ENCODE measurements at regions not wholly inside any gene's neighbourhood (a gene's known extent, or its start where the extent isn't known, plus 50 kb on each side); places are given as distances from the start of the nearest gene placed in this dataset.

DNA sequence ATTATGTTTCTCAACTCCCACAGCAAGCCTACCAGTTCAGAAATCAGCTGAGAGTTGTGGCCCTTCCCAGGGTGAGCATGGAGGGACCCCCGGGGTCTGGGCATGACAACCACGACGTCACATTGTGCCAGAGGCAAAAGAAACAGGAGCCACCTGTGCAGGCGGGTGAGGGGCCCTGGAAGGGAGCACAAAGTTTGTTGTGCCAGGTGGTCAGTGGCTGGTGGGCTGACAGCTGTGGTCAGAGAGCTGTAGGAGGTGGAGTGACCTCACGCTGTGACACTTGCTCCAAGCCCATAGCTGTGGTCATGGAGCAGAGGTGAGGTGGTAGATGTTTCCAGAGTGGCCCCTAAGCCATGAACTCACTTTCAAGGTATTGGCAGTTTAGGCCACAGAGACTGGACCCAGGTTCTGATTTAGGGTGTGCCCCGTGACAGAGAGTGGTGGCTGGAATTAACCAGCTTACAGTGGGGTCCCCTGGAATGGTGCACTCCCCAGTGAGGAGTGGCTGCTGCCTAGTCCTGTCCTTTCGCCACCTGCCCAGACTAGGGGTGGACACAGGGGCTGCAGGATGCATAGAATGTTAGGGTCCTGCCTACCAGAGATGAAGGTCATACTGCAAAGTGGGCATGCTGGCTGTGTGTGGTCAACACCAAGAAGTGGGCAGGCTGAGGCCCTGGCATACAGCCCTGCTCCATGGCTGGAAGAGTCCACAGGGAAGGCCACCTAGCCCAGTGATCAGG is 136.4 kb downstream of the GLI2 start:
- Histone ChIP-seq H3K9me3 (ENCODE audit: control insufficient read depth in 2 of 2, insufficient read depth in 1 of 2, low read length in 1 of 2) (no peaks in the 10 kb centered on the region), H3K4me1 (ENCODE audit: control insufficient read depth in 2 of 2, insufficient read depth in 2 of 2, low read length in 2 of 2) (peaks cover 0 to 2% of the 10 kb centered on the region in 2 donors), H3K27ac (ENCODE audit: low read depth in 1 of 2, low read length in 1 of 2) (no peak overlapping the region), H3K4me3 (ENCODE audit: low read length in 2 of 2) (no peak overlapping the region), H3K27me3 (ENCODE audit: control insufficient read depth in 2 of 2, insufficient read depth in 1 of 2, low read length in 1 of 2) (peaks cover under 1 to 29% of the 10 kb centered on the region in 2 donors), H3K36me3 (ENCODE audit: control insufficient read depth in 2 of 2, insufficient read depth in 2 of 2, low read length in 1 of 2) (no peaks in the 10 kb centered on the region)
- WGBS: 89% methylated on average over 7 of the region's 7 CpGs
- no peak for DNase-seq (ENCODE audit: low read depth in 6 of 9, low spot score in 9 of 9)

DNA sequence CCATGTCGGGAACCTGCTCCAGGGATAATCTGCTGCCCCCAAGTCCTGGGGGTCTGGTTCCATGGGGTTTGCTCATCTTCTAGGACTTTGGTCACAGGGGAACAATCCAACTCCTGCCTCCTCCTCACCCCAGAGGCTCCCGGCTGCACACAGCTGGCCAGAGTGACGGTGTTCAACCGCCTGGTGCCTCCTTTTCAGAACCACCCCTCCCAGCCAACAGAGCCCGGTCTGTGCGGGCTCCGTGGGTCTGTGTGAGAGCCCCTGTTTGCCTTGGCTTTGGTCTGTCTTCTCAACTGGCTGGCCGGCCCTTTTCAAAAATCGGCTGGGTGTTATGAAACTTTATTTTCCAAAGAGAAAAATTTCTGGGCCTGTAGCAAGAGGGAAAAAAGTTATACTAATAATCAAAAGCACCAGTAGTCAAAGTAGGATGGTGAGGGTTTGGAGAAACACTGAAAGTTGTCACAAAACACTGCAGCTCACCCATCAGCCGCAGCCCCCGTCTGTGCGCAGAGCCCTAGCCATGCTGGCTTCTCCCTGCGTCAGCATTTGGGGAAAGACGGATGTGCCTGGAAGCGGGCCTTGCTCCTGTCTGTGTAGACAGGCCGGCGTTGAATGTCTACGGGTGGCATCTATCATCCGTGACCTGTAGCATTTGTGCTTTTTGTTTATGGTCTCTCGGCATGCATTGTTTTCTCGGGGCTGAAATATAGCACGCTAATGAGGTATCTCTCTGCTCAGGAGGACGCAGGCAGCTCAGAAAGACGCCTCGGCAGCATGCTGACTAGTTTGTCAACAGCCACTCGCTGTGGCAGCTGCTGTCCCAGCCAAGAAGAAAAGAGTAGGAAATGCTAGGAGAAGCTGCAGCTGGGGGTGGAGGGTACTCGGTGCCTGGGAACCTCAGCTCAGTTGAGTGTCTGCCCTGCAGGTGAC is 138.6 kb downstream of the GLI2 start:
- H3K9me3 ChIP-seq (ENCODE audit: control insufficient read depth in 2 of 2, insufficient read depth in 1 of 2, low read length in 1 of 2): no peaks in the 10 kb centered on the region
- DNase-seq (ENCODE audit: low read depth in 6 of 9, low spot score in 9 of 9): no peak
- H3K36me3 ChIP-seq (ENCODE audit: control insufficient read depth in 2 of 2, insufficient read depth in 2 of 2, low read length in 1 of 2): no peaks in the 10 kb centered on the region
- H3K27ac ChIP-seq (ENCODE audit: low read depth in 1 of 2, low read length in 1 of 2): no peak overlapping the region
- H3K4me1 ChIP-seq (ENCODE audit: control insufficient read depth in 2 of 2, insufficient read depth in 2 of 2, low read length in 2 of 2): peaks cover 0 to 2% of the 10 kb centered on the region in 2 donors
- H3K4me3 ChIP-seq (ENCODE audit: low read length in 2 of 2): no peak overlapping the region
- WGBS: 93% methylated on average over 27 of the region's 27 CpGs
- H3K27me3 ChIP-seq (ENCODE audit: control insufficient read depth in 2 of 2, insufficient read depth in 1 of 2, low read length in 1 of 2): peaks cover 0 to 8% of the 10 kb centered on the region in 2 donors

DNA sequence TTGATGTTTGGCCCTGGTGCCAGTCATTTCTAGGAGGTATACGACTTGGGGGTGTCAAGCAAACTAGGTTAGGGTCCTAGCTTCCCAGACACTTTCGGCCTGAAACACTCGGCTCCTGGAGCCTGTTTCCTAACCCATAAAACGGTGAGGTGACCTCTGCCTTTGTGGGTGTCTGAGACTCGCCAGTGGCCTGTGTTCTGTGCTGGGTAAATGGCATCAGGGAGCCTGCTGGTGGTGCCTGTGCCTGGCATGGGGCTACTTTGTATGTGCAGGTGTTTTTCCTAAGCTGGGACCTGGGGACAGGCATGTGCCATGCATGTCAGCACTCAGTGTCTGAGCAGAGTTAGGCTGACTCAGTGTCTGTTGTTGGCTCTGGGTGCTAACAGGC is 139.2 kb downstream of the GLI2 start:
- H3K4me3 ChIP-seq (ENCODE audit: low read length in 2 of 2): no peak overlapping the region
- WGBS: 83% methylated on average over 5 of the region's 5 CpGs
- peaks cover 0 to 2% of the 10 kb centered on the region in 2 donors for H3K4me1 ChIP-seq (ENCODE audit: control insufficient read depth in 2 of 2, insufficient read depth in 2 of 2, low read length in 2 of 2)
- peaks cover 0 to 9% of the 10 kb centered on the region in 2 donors for H3K27me3 ChIP-seq (ENCODE audit: control insufficient read depth in 2 of 2, insufficient read depth in 1 of 2, low read length in 1 of 2)
- DNase-seq (ENCODE audit: low read depth in 6 of 9, low spot score in 9 of 9): no peak
- no peaks in the 10 kb centered on the region for H3K36me3 ChIP-seq (ENCODE audit: control insufficient read depth in 2 of 2, insufficient read depth in 2 of 2, low read length in 1 of 2)
- H3K9me3 ChIP-seq (ENCODE audit: control insufficient read depth in 2 of 2, insufficient read depth in 1 of 2, low read length in 1 of 2): no peaks in the 10 kb centered on the region
- no peak overlapping the region for H3K27ac ChIP-seq (ENCODE audit: low read depth in 1 of 2, low read length in 1 of 2)

DNA sequence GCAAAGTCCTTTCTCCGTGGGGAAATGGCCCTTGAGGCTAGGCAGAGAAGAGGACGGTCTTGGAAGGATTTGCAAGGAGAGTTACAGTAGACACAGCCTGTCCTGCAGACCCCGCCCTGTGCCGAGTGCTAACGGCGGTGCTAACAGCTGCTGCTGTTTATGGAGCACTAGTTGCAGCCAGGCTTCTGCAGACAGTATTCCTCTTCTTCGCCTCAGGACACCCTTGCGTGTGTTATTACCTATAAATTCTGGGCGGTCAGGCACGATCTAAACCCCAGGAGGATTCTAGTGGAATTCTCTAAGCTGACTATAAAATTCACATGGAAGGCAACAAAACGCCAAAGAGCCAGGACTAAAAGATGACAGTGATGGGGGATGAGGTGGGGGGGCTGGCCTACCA is 139.8 kb downstream of the GLI2 start:
- Histone ChIP-seq H3K27me3 (ENCODE audit: control insufficient read depth in 2 of 2, insufficient read depth in 1 of 2, low read length in 1 of 2) (peaks cover 0 to 9% of the 10 kb centered on the region in 2 donors), H3K4me3 (ENCODE audit: low read length in 2 of 2) (no peak overlapping the region), H3K4me1 (ENCODE audit: control insufficient read depth in 2 of 2, insufficient read depth in 2 of 2, low read length in 2 of 2) (peaks cover 0 to 2% of the 10 kb centered on the region in 2 donors), H3K9me3 (ENCODE audit: control insufficient read depth in 2 of 2, insufficient read depth in 1 of 2, low read length in 1 of 2) (no peaks in the 10 kb centered on the region), H3K27ac (ENCODE audit: low read depth in 1 of 2, low read length in 1 of 2) (no peak overlapping the region), H3K36me3 (ENCODE audit: control insufficient read depth in 2 of 2, insufficient read depth in 2 of 2, low read length in 1 of 2) (no peaks in the 10 kb centered on the region)
- 93% methylated on average over 11 of the region's 11 CpGs for WGBS
- no peak for DNase-seq (ENCODE audit: low read depth in 6 of 9, low spot score in 9 of 9)

DNA sequence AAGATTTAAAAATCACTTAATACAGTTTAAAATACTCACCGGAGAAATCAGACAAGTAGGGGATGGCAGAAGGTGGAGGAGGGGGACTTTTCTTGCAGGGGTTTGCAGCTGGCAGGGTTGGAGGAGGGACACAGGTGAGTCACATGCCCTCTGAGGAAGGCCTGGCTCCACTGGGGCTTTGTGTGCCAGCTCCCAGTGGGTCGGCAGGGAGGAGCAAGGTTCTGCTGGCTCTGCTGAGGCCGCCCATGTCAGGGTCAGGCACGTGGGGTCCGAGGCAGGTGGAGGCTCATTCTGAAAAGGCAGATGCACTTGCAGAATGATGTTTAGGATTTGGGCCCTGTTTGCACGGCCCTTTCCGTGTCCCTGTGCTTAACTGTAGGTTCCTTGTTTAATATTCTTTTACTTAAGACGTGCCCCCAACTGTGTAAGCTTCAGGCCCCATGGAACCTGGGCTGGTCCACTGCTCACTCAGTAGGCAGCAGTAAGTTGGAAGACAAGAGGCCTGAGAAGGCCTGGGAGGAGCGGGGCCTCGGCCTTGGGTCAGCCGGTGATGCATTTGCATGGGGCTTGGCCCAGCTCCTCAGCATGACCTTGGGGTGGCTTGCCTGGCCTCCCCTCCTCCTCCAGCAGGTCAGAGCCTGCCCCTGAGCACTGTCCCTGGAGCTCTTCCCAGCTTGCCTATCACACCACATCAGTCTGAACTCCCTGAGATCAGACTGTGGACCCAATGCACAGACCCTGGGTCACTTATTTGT is 141.0 kb downstream of the GLI2 start:
- no peak for DNase-seq (ENCODE audit: low read depth in 6 of 9, low spot score in 9 of 9)
- no peak overlapping the region for H3K4me3 ChIP-seq (ENCODE audit: low read length in 2 of 2)

DNA sequence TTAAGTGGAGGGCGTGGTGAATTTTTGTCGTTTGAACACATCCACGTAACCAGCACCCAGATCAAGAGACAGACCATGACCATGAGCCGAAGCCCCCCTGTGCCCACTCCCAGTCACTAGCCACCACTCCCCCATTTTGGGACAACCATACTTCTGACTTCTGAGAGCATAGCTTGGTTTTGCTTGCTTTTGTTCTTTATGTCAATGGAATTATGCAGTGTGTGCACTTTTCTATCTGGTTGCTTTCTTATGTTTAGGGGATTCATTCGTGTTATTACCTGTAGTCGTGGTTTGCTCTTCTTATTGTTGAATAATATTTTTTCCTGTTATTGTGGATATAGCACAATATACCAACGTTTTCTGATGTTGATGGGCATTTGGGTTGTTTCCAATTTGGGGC is 141.7 kb downstream of the GLI2 start:
- WGBS: 90% methylated on average over 7 of the region's 7 CpGs
- Histone ChIP-seq H3K9me3 (ENCODE audit: control insufficient read depth in 2 of 2, insufficient read depth in 1 of 2, low read length in 1 of 2) (no peaks in the 10 kb centered on the region), H3K4me3 (ENCODE audit: low read length in 2 of 2) (no peak overlapping the region), H3K36me3 (ENCODE audit: control insufficient read depth in 2 of 2, insufficient read depth in 2 of 2, low read length in 1 of 2) (no peaks in the 10 kb centered on the region), H3K4me1 (ENCODE audit: control insufficient read depth in 2 of 2, insufficient read depth in 2 of 2, low read length in 2 of 2) (peaks cover 0 to 5% of the 10 kb centered on the region in 2 donors), H3K27me3 (ENCODE audit: control insufficient read depth in 2 of 2, insufficient read depth in 1 of 2, low read length in 1 of 2) (peaks cover 0 to 7% of the 10 kb centered on the region in 2 donors), H3K27ac (ENCODE audit: low read depth in 1 of 2, low read length in 1 of 2) (no peak overlapping the region)
- DNase-seq (ENCODE audit: low read depth in 6 of 9, low spot score in 9 of 9): no peak

More for the DNA sequence above, 141.0 kb downstream of the GLI2 start:
- H3K36me3 ChIP-seq (ENCODE audit: control insufficient read depth in 2 of 2, insufficient read depth in 2 of 2, low read length in 1 of 2): no peaks in the 10 kb centered on the region
- H3K27me3 ChIP-seq (ENCODE audit: control insufficient read depth in 2 of 2, insufficient read depth in 1 of 2, low read length in 1 of 2): peaks cover 0 to 7% of the 10 kb centered on the region in 2 donors
- no peak overlapping the region for H3K27ac ChIP-seq (ENCODE audit: low read depth in 1 of 2, low read length in 1 of 2)
- no peaks in the 10 kb centered on the region for H3K9me3 ChIP-seq (ENCODE audit: control insufficient read depth in 2 of 2, insufficient read depth in 1 of 2, low read length in 1 of 2)
- peaks cover 0 to 2% of the 10 kb centered on the region in 2 donors for H3K4me1 ChIP-seq (ENCODE audit: control insufficient read depth in 2 of 2, insufficient read depth in 2 of 2, low read length in 2 of 2)
- WGBS: 91% methylated on average over 11 of the region's 11 CpGs

DNA sequence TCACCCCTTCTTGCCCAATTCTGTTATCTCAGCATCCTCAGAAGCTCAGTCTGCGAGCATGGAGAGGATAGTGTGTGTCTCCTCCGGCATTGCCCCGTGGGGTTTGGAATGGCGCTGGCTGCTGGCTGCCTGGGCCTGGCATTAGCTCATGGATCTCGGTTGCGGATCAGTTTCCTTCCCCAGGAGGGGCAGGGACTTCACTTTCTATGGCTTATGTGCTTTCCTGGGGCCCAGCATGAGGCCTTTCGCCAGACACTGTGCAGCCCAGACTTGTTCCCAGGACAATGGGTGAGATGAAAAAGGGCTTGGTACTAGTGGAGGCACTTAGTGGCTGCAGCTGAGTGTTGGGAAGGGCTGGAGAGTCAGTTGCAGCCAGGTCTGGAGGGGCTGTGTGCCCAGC is 143.3 kb downstream of the GLI2 start:
- H3K27me3 ChIP-seq (ENCODE audit: control insufficient read depth in 2 of 2, insufficient read depth in 1 of 2, low read length in 1 of 2): peaks cover 0 to 7% of the 10 kb centered on the region in 2 donors
- DNase-seq (ENCODE audit: low read depth in 6 of 9, low spot score in 9 of 9): no peak
- peaks cover 0 to 5% of the 10 kb centered on the region in 2 donors for H3K4me1 ChIP-seq (ENCODE audit: control insufficient read depth in 2 of 2, insufficient read depth in 2 of 2, low read length in 2 of 2)
- no peaks in the 10 kb centered on the region for H3K36me3 ChIP-seq (ENCODE audit: control insufficient read depth in 2 of 2, insufficient read depth in 2 of 2, low read length in 1 of 2)
- H3K27ac ChIP-seq (ENCODE audit: low read depth in 1 of 2, low read length in 1 of 2): no peak overlapping the region
- H3K9me3 ChIP-seq (ENCODE audit: control insufficient read depth in 2 of 2, insufficient read depth in 1 of 2, low read length in 1 of 2): no peaks in the 10 kb centered on the region
- no peak overlapping the region for H3K4me3 ChIP-seq (ENCODE audit: low read length in 2 of 2)
- WGBS: 95% methylated on average over 7 of the region's 7 CpGs

DNA sequence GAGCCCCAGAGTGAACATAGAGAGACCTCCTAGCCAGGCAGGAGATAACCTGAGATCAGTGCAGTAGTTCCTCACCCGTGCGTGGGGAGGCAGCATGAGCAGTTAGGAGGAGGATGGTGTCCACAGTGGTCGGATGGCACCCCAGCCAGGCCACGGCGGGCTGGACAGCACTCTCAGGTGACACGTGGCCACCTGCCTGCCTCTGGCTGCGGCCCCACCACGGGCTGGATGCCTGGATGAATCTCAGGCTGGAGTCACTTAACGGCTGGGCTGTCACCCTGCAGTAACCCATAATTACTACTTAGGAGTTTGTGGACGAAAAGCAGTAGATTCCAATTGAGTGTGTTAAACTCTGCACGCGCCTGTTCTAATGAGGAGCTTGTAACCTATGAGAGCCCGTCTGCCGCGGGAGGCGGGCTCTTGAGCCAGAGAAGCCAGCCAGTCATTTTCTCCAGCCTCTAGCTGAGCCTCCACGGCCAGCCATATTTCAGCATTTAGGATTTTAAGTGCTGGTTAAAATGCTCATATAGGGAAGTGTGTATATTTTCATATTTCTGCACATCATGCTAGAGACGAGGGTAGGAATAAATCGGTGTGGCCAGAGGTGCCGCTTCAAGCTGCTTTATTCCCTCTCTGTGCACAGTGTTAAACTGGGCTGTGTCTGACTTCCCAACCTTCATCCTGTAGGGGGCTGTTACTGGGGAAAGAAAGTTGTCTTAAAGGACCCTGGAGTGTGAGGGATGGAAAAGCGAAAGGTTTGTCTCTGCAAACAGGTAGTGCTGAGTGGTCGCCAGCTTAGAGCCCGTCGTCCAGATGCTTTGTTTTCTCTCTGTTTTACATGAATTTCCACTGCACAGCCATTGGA is 144.0 kb downstream of the GLI2 start:
- WGBS: 91% methylated on average over 24 of the region's 24 CpGs
- peaks cover 0 to 7% of the 10 kb centered on the region in 2 donors for H3K27me3 ChIP-seq (ENCODE audit: control insufficient read depth in 2 of 2, insufficient read depth in 1 of 2, low read length in 1 of 2)
- no peak overlapping the region for H3K4me3 ChIP-seq (ENCODE audit: low read length in 2 of 2)
- no peaks in the 10 kb centered on the region for H3K36me3 ChIP-seq (ENCODE audit: control insufficient read depth in 2 of 2, insufficient read depth in 2 of 2, low read length in 1 of 2)
- DNase-seq (ENCODE audit: low read depth in 6 of 9, low spot score in 9 of 9): no peak
- H3K27ac ChIP-seq (ENCODE audit: low read depth in 1 of 2, low read length in 1 of 2): no peak overlapping the region
- H3K9me3 ChIP-seq (ENCODE audit: control insufficient read depth in 2 of 2, insufficient read depth in 1 of 2, low read length in 1 of 2): no peaks in the 10 kb centered on the region
- peaks cover 0 to 5% of the 10 kb centered on the region in 2 donors for H3K4me1 ChIP-seq (ENCODE audit: control insufficient read depth in 2 of 2, insufficient read depth in 2 of 2, low read length in 2 of 2)

All from thymus (tissue), 11 donors.